ENCODE measurements at regions not wholly inside any gene's neighbourhood (a gene's known extent, or its start where the extent isn't known, plus 50 kb on each side); places are given as distances from the start of the nearest gene placed in this dataset.

GRCh38 chr12:92597997-92598396 lies 104.8 kb upstream of the PLEKHG7 start:
- intact Hi-C loops (cut with micrococcal nuclease) = no loop called here
- Histone ChIP-seq H3K4me1 (ENCODE audit: insufficient read depth, low read length) (peaks cover 26% of the 10 kb centered on the region), H3K9me3 (ENCODE audit: control insufficient read depth in 1 of 2, low read length in 2 of 2) (peaks cover 0 to 10% of the 10 kb centered on the region in 2 donors), H3K27me3 (ENCODE audit: insufficient read depth, low read length) (no peaks in the 10 kb centered on the region), H3K27ac (ENCODE audit: low read depth, low read length) (no peak overlapping the region), H3K36me3 (ENCODE audit: insufficient read depth, low read length) (no peaks in the 10 kb centered on the region), H3K4me3 (ENCODE audit: low read length in 2 of 2) (no peak overlapping the region)
- DNase-seq = no peak
- ChIA-PET POLR2A (ENCODE audit: partially characterized antibody) (interaction anchor here (0.7 to 2.9 kb wide), 3 partner anchors 193 to 453 kb away, joined by 3 to 14 read pairs (median 4); partner anchors contain the start of gene BTG1), CTCF (ENCODE audit: partially characterized antibody) (interaction anchor here (1.1 to 1.4 kb wide), 2 partner anchors 24 to 27 kb away, joined by 3 read pairs; no protein-coding TSS in a partner anchor)
- Mint-ChIP-seq H3K27me3 (no peaks in the 10 kb centered on the region), H3K27ac (peak overlapping the region in 4 of 7 donors; percentile 78 to 100 (median 91)), H3K9me3 (peaks cover 8 to 31% (median 16%) of the 10 kb centered on the region in 8 donors), H3K4me3 (no peak overlapping the region), H3K4me1 (peaks cover 20 to 26% (median 24%) of the 10 kb centered on the region in 4 donors), H3K36me3 (peaks cover 7 to 12% of the 10 kb centered on the region in 2 donors)

DNA sequence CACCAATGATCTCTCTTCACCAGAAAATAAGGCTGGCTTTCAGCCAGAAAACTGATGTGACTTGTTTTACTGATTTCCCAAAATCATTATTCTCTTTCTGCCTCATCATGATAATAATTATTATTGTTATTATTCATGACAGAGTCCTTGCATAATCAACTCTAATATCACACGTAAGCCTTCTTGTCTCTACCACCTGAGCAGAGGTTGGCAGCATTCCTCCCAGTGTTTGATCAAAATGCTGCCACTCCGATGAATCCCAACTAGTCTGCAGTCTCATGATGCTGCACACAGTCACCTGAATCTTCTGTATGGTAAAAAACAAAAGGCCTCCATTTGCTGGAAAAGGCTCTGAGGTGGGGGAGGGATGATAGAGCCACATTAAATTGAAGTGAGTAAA lies 105.7 kb upstream of the PLEKHG7 start:
- Histone ChIP-seq H3K4me3 (ENCODE audit: low read length in 2 of 2) (no peak overlapping the region), H3K9me3 (ENCODE audit: control insufficient read depth in 1 of 2, low read length in 2 of 2) (peaks cover 0 to 10% of the 10 kb centered on the region in 2 donors), H3K27ac (ENCODE audit: low read depth, low read length) (no peak overlapping the region), H3K27me3 (ENCODE audit: insufficient read depth, low read length) (no peaks in the 10 kb centered on the region), H3K4me1 (ENCODE audit: insufficient read depth, low read length) (peaks cover 35% of the 10 kb centered on the region), H3K36me3 (ENCODE audit: insufficient read depth, low read length) (no peaks in the 10 kb centered on the region)
- H3K9me3 Mint-ChIP-seq = peaks cover 8 to 30% (median 16%) of the 10 kb centered on the region in 8 donors
- CTCF ChIA-PET (ENCODE audit: partially characterized antibody) = interaction anchor here (1.4 kb wide), 1 partner anchor 23 kb away, joined by 3 read pairs; no protein-coding TSS in a partner anchor
- H3K36me3 Mint-ChIP-seq = peaks cover 7 to 12% of the 10 kb centered on the region in 2 donors
- POLR2A ChIA-PET (ENCODE audit: partially characterized antibody) = interaction anchor here (2.9 kb wide), 1 partner anchor 452 kb away, joined by 14 read pairs; the partner anchor contains the start of gene BTG1
- no peaks in the 10 kb centered on the region for H3K27me3 Mint-ChIP-seq
- no peak for DNase-seq
- peak overlapping the region in 5 of 7 donors; percentile 99 to 100 (median 100) for H3K27ac Mint-ChIP-seq
- intact Hi-C loops (cut with micrococcal nuclease) = no loop called here
- no peak overlapping the region for H3K4me3 Mint-ChIP-seq
- peaks cover 23 to 31% (median 28%) of the 10 kb centered on the region in 4 donors for H3K4me1 Mint-ChIP-seq

GRCh38 chr12:92596383-92596782 lies 106.4 kb upstream of the PLEKHG7 start:
- Histone ChIP-seq H3K27me3 (ENCODE audit: insufficient read depth, low read length) (no peaks in the 10 kb centered on the region), H3K27ac (ENCODE audit: low read depth, low read length) (no peak overlapping the region), H3K4me3 (ENCODE audit: low read length in 2 of 2) (no peak overlapping the region), H3K9me3 (ENCODE audit: control insufficient read depth in 1 of 2, low read length in 2 of 2) (peaks cover 0 to 10% of the 10 kb centered on the region in 2 donors), H3K36me3 (ENCODE audit: insufficient read depth, low read length) (no peaks in the 10 kb centered on the region), H3K4me1 (ENCODE audit: insufficient read depth, low read length) (peaks cover 35% of the 10 kb centered on the region)
- ChIA-PET CTCF (ENCODE audit: partially characterized antibody) (no interaction called here), POLR2A (ENCODE audit: partially characterized antibody) (interaction anchor here (1.1 to 7.1 kb wide), 3 partner anchors 91 to 451 kb away, joined by 4 to 114 read pairs (median 14); partner anchors contain the start of gene BTG1)
- Mint-ChIP-seq H3K4me3 (no peak overlapping the region), H3K36me3 (peaks cover 7 to 12% of the 10 kb centered on the region in 2 donors), H3K27me3 (no peaks in the 10 kb centered on the region), H3K27ac (peak overlapping the region; percentile 7 to 100 (median 99)), H3K9me3 (peaks cover 8 to 30% (median 17%) of the 10 kb centered on the region in 8 donors), H3K4me1 (peaks cover 25 to 37% (median 33%) of the 10 kb centered on the region in 4 donors)
- DNase-seq = no peak
- intact Hi-C loops (cut with micrococcal nuclease) = no loop called here

- H3K27ac Mint-ChIP-seq = peak overlapping the region; percentile 86 to 100 (median 100)
- H3K9me3 Mint-ChIP-seq = peaks cover 4 to 23% (median 11%) of the 10 kb centered on the region in 8 donors
- H3K4me3 Mint-ChIP-seq = peak overlapping the region in 3 of 8 donors; percentile 20 to 63 (median 54)
- Histone ChIP-seq H3K4me1 (ENCODE audit: insufficient read depth, low read length) (peaks cover 35% of the 10 kb centered on the region), H3K27ac (ENCODE audit: low read depth, low read length) (peak overlapping the region; percentile 91), H3K9me3 (ENCODE audit: control insufficient read depth in 1 of 2, low read length in 2 of 2) (peaks cover 0 to 10% of the 10 kb centered on the region in 2 donors), H3K4me3 (ENCODE audit: low read length in 2 of 2) (no peak overlapping the region), H3K36me3 (ENCODE audit: insufficient read depth, low read length) (no peaks in the 10 kb centered on the region), H3K27me3 (ENCODE audit: insufficient read depth, low read length) (no peaks in the 10 kb centered on the region)
- H3K36me3 Mint-ChIP-seq = peaks cover 4 to 8% of the 10 kb centered on the region in 2 donors
- intact Hi-C loops (cut with micrococcal nuclease) = loop anchor here (2.0 kb wide), 1 partner anchor 197 kb away; no protein-coding TSS in a partner anchor
- ChIA-PET CTCF (ENCODE audit: partially characterized antibody) (interaction anchor here (1.2 to 2.4 kb wide), 4 partner anchors 13 to 1213 kb away, joined by 3 to 13 read pairs (median 6); no protein-coding TSS in a partner anchor), POLR2A (ENCODE audit: partially characterized antibody) (interaction anchor here (0.7 to 7.1 kb wide), 5 partner anchors 10 to 451 kb away, joined by 3 to 114 read pairs (median 15); partner anchors contain the start of gene BTG1)
- H3K4me1 Mint-ChIP-seq = peaks cover 25 to 38% (median 34%) of the 10 kb centered on the region in 4 donors
- DNase-seq = no peak
- no peaks in the 10 kb centered on the region for H3K27me3 Mint-ChIP-seq
These were observed 107.1 kb upstream of the PLEKHG7 start for GRCh38 chr12:92595663-92596062.

GRCh38 chr12:92593734-92594402 lies 108.9 kb upstream of the PLEKHG7 start:
- Histone ChIP-seq H3K9me3 (ENCODE audit: control insufficient read depth in 1 of 2, low read length in 2 of 2) (no peaks in the 10 kb centered on the region), H3K27ac (ENCODE audit: low read depth, low read length) (peak overlapping the region; percentile 91), H3K4me3 (ENCODE audit: low read length in 2 of 2) (peak overlapping the region in 1 of 2 donors; percentile 37), H3K4me1 (ENCODE audit: insufficient read depth, low read length) (peaks cover 35% of the 10 kb centered on the region), H3K36me3 (ENCODE audit: insufficient read depth, low read length) (no peaks in the 10 kb centered on the region), H3K27me3 (ENCODE audit: insufficient read depth, low read length) (no peaks in the 10 kb centered on the region)
- ChIA-PET POLR2A (ENCODE audit: partially characterized antibody) (interaction anchor here (0.6 to 7.1 kb wide), 34 partner anchors 10 to 1212 kb away, joined by 3 to 114 read pairs (median 5); partner anchors contain the start of genes BTG1 and EEA1), CTCF (ENCODE audit: partially characterized antibody) (interaction anchor here (0.7 to 2.4 kb wide), 11 partner anchors 10 to 1211 kb away, joined by 3 to 13 read pairs (median 5); partner anchors contain the start of gene BTG1)
- Mint-ChIP-seq H3K9me3 (peaks cover 0 to 7% (median under 1%) of the 10 kb centered on the region in 8 donors), H3K4me3 (peak overlapping the region in 7 of 8 donors; percentile 43 to 88 (median 71)), H3K27me3 (no peaks in the 10 kb centered on the region), H3K36me3 (peaks cover 0 to 3% of the 10 kb centered on the region in 2 donors), H3K4me1 (peaks cover 27 to 38% (median 35%) of the 10 kb centered on the region in 4 donors), H3K27ac (peak overlapping the region; percentile 86 to 100 (median 100))
- DNase-seq = peak; percentile 87 to 97 (median 94)
- intact Hi-C loops (cut with micrococcal nuclease) = loop anchor here (1.0 to 2.0 kb wide), 8 partner anchors 14 to 717 kb away; no protein-coding TSS in a partner anchor

- ChIA-PET POLR2A (ENCODE audit: partially characterized antibody) (no interaction called here), CTCF (ENCODE audit: partially characterized antibody) (no interaction called here)
- no peaks in the 10 kb centered on the region for H3K27me3 Mint-ChIP-seq
- intact Hi-C loops (cut with micrococcal nuclease) = no loop called here
- Histone ChIP-seq H3K36me3 (ENCODE audit: insufficient read depth, low read length) (no peaks in the 10 kb centered on the region), H3K27me3 (ENCODE audit: insufficient read depth, low read length) (no peaks in the 10 kb centered on the region), H3K4me3 (ENCODE audit: low read length in 2 of 2) (no peak overlapping the region), H3K27ac (ENCODE audit: low read depth, low read length) (no peak overlapping the region), H3K9me3 (ENCODE audit: control insufficient read depth in 1 of 2, low read length in 2 of 2) (no peaks in the 10 kb centered on the region), H3K4me1 (ENCODE audit: insufficient read depth, low read length) (no peaks in the 10 kb centered on the region)
- H3K27ac Mint-ChIP-seq = peak overlapping the region in 3 of 7 donors; percentile 19 to 59 (median 55)
- no peak for DNase-seq
- H3K9me3 Mint-ChIP-seq = peaks cover 0 to 10% (median 0%) of the 10 kb centered on the region in 8 donors
- H3K4me3 Mint-ChIP-seq = no peak overlapping the region
- H3K36me3 Mint-ChIP-seq = peaks cover 0 to 9% of the 10 kb centered on the region in 2 donors
- H3K4me1 Mint-ChIP-seq = peaks cover 0 to 3% (median 1%) of the 10 kb centered on the region in 4 donors
These were observed 117.6 kb upstream of the PLEKHG7 start for GRCh38 chr12:92585115-92585727.
